Fibroblast of pulmonary artery (primary cell): ENCODE measurements at regions not wholly inside any gene's neighbourhood (a gene's known extent, or its start where the extent isn't known, plus 50 kb on each side); places are given as distances from the start of the nearest gene placed in this dataset.
A peak's percentile ranks its signal among the peaks of the same experiment; 100 is the strongest.
"Not testable (repeated sequence)": the region's sequence is repeated elsewhere in the genome, so short reads cannot be mapped to it uniquely, and the experiment has no call there.

ENCODE experiments used
- DNase-seq: peaks from one replicate; pipeline ENCODE4 v3.0.0-alpha.2; 2010; ENCODE audit warnings: low read depth
- H3K4me3 ChIP-seq: replicated peaks from 2 replicates; pipeline ENCODE4 v1.5.1; 2011; ENCODE audit warnings: low read depth, mild to moderate bottlenecking, control low read depth, low read length, moderate library complexity
- TF ChIP-seq, protein P1 (sequence below): IDR thresholded peaks from 2 replicates; pipeline ENCODE4 v1.5.1; 2011; ENCODE audit warnings: mild to moderate bottlenecking, control low read depth, low read length, inconsistent platforms; ENCODE audit errors: missing control alignments

DNA sequence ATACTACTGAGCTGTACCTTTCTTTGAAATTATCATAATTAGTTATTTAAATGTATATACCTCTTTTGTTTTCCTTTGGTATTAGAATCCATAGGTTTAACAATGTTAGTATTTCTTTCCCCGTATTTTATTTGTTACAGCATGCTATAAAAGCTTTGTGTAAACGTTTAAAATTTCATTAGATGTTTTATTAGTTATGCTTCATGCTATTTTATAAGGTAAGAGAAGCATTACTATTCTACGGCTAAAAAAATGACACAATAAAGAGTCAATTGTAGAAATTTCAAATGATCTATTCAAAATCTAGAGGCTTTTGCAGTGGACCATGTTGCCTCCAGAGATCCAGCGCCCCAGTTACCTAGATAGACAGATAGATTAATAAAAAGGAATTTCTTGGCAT, 1203.3 kb upstream of the IGFBP7 start:
- TF ChIP-seq, protein P1, sequence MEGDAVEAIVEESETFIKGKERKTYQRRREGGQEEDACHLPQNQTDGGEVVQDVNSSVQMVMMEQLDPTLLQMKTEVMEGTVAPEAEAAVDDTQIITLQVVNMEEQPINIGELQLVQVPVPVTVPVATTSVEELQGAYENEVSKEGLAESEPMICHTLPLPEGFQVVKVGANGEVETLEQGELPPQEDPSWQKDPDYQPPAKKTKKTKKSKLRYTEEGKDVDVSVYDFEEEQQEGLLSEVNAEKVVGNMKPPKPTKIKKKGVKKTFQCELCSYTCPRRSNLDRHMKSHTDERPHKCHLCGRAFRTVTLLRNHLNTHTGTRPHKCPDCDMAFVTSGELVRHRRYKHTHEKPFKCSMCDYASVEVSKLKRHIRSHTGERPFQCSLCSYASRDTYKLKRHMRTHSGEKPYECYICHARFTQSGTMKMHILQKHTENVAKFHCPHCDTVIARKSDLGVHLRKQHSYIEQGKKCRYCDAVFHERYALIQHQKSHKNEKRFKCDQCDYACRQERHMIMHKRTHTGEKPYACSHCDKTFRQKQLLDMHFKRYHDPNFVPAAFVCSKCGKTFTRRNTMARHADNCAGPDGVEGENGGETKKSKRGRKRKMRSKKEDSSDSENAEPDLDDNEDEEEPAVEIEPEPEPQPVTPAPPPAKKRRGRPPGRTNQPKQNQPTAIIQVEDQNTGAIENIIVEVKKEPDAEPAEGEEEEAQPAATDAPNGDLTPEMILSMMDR, result no peak
- DNase-seq, result no peak
- no peak overlapping the region for H3K4me3 ChIP-seq

DNA sequence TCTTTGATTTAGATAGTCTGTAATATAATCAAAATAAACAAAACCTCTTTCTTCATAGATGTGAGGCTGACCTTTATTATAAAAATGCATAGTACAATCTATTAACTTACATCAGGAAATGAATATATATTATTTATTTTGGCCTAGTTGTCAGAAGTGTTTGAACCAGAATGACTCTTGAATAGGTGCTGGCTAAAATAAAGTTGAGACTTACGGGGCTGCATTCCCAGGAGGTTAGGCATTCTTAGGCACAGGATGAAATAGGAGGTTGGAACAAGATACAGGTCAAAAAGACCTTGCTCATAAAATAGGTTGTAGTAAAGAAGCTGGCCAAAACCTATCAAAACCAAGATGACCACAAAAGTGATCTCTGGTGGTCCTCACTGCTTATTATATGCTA, 1193.3 kb upstream of the IGFBP7 start:
- TF ChIP-seq, protein P1, result no peak
- no peak for DNase-seq
- no peak overlapping the region for H3K4me3 ChIP-seq

DNA sequence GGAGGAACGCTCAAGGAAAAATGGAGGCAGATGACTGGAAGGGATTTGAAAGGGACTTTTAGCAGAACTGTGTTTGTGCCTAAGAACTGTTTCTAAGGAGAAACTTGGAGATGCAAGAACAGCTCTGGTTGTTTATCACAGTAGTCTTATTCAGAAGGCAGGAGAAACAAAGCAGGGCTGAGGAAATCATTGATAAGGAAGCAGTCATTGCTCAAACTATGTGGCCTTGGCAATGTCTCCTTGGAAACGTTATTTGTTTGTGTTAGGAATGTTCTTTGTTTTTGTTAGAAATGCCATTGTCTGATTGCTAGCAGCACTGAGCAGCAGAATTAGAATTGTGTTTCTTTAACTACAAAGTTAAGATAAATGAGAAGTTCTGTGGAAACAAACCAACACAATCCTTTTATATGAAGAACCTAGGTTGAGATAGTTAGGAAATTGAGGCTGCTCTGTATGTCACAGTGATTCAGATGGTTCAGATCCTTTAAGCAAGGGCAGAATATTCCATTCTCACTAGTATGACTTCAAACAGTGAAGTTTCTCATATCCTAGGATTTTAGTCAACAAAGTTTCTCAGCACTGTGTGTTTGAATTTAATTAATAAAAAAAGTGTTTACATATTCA, 1191.3 kb upstream of the IGFBP7 start:
- H3K4me3 ChIP-seq, result no peak overlapping the region
- peak; percentile 77 for DNase-seq
- TF ChIP-seq, protein P1, result no peak

DNA sequence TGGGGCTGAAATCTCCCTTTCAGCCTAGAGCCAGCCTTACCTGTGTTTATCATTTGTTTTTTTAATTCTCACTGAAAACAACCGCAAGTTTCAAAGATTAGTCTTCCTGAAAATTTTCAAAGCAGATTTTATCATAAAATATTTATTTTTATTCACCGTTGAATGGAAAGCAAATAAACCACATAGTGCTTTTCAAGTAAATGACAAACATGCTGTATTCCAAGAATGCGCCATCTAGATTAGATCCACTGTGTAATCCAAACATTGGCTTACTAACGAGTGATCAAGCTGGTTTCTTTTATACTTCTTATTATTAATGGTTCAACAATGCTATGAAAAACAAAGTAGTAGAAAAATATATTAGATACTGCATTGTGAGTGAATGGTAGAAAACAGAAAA, 1176.2 kb upstream of the IGFBP7 start:
- TF ChIP-seq, protein P1, result no peak
- DNase-seq, result no peak
- no peak overlapping the region for H3K4me3 ChIP-seq

DNA sequence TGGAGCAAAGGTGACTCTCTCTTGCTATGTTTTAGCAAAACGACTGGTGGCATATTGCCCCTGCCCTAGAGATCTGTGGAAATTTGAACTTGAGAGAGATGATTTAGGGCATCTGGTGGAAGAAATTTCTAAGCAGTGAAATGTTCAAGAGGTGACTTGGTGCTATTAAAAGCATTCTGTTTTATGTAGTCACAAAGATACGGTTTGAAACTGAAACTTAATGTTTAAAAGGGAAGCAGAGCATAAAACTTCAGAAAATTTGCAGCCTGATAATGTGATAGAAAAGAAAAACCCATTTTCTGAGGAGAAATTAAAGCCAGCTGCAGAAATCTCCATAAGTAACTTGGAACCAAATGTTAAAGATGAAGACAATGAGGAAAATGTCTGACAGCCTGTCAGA, 1170.7 kb upstream of the IGFBP7 start:
- DNase-seq, H3K4me3 ChIP-seq: not testable (repeated sequence)

DNA sequence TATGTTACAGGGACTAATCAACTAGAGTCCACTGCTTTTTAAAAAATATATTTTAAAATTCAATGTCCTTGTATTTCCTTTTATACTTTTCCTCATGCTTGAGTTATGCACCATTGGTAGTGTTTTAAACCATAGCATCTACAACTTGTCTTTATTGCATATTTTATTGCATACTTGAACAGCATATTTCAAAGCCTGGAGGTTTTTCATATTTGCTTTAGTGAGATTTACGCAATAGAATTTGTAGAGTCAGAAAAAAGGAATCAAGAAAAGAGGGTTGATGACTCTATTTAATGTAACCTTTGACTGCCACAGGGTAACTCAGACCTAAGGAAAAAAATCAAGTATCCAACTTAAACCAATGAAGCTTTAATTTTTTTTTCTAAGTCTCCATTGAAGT, 1165.7 kb upstream of the IGFBP7 start:
- no peak overlapping the region for H3K4me3 ChIP-seq
- DNase-seq, result no peak
- TF ChIP-seq, protein P1, result no peak

DNA sequence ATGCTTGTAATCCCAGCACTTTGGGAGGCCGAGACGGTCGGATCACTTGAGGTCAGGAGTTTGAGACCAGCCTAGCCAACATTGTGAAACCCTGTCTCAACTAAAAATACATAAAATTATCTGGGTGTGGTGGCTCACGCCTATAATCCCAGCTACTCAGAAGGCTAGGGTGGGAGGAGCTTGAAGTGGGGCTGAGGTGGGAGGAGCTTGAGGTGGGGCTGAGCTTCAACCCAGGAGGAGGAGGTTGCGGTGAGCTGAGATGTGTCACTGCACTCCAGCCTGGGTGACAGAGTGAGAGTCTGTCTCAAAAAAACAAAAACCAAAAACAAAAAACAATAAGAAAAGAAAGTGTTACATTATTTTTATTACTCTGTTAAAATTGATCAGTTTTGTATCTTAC, 1164.4 kb upstream of the IGFBP7 start:
- no peak overlapping the region for H3K4me3 ChIP-seq
- TF ChIP-seq, protein P1, result no peak
- no peak for DNase-seq

DNA sequence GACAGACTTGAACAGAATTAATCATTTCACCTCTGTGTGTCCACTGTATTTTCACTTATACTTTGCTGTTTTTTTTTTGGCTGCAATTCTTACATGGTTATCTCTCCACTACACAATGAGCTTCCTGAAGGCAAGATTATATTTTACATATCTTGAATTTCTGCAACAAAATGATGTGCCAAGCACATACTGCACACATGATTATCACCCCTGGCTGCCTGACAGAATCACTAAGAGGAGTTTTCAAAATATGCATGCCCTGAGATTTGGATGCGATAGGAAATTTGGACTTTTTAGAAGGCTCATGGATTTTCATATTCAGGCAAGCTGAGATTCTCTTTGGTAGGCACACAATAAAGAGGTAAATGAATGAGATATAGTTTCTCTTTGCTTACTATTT, 1162.1 kb upstream of the IGFBP7 start:
- TF ChIP-seq, protein P1, result no peak
- peak; percentile 2 for DNase-seq
- H3K4me3 ChIP-seq, result no peak overlapping the region
